Mesothelial cell of epicardium (in vitro differentiated cells): ENCODE measurements at regions not wholly inside any gene's neighbourhood (a gene's known extent, or its start where the extent isn't known, plus 50 kb on each side); places are given as distances from the start of the nearest gene placed in this dataset.

Source experiments
- DNase-seq, 2 experiments: peaks; one replicate each; pipeline ENCODE4 v3.0.0; 2021; ENCODE audit warnings: low spot score in 2 of 2; ENCODE audit not compliant: unreplicated experiment in 2 of 2
- H3K27ac Mint-ChIP-seq: 2 replicates; pipeline ENCODE4 v1.8.0; 2021; ENCODE audit warnings: mixed read lengths
- H3K27me3 Mint-ChIP-seq: 2 replicates; pipeline ENCODE4 v1.8.0; 2021; ENCODE audit warnings: low read depth, mixed read lengths
- H3K36me3 Mint-ChIP-seq: 2 replicates; pipeline ENCODE4 v1.8.0; 2021; ENCODE audit warnings: mixed read lengths
- H3K4me1 Mint-ChIP-seq: 2 replicates; pipeline ENCODE4 v1.8.0; 2021; ENCODE audit warnings: mixed read lengths
- H3K4me3 Mint-ChIP-seq: 2 replicates; pipeline ENCODE4 v1.8.0; 2021; ENCODE audit warnings: mild to moderate bottlenecking, moderate library complexity, mixed read lengths
- H3K9me3 Mint-ChIP-seq: 2 replicates; pipeline ENCODE4 v1.8.0; 2021; ENCODE audit warnings: mixed read lengths
- CTCF ChIP-seq: fragments of 200-600 bp; sonication (generic); IDR thresholded peaks from one replicate; pipeline ENCODE4 v1.5.0; 2021; ENCODE audit warnings: antibody characterized with exemption; ENCODE audit not compliant: unreplicated experiment

GRCh38 chr2:75800456-75800855 lies 89.7 kb upstream of the GCFC2 start:
- H3K4me1 Mint-ChIP-seq = peaks cover 7% of the 10 kb centered on the region
- no peak for TF ChIP-seq CTCF
- H3K9me3 Mint-ChIP-seq = no peaks in the 10 kb centered on the region
- H3K4me3 Mint-ChIP-seq = no peak overlapping the region
- peaks cover 3% of the 10 kb centered on the region for H3K27me3 Mint-ChIP-seq
- no peaks in the 10 kb centered on the region for H3K36me3 Mint-ChIP-seq
- H3K27ac Mint-ChIP-seq = no peak overlapping the region
- DNase-seq = no peak

DNA sequence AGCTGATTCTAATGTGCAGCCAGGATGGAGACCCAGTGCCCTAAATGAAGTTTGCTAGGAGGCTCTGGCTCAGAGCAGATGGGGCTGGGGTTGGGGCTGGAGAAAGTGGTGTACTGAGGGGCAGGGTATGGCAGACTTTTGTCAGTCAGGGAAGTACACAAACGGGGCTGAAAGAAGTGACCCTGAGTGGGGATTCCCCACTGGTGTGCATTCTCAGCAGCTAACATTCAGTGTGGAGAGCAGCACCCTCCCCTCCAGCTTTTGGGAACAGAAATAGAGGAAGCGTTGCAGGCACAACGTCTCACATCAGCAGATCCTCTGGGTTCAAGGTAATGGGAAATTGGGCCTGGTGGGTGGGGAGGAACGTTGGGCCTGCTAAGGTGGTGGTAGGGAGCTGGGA lies 89.1 kb upstream of the GCFC2 start:
- H3K27ac Mint-ChIP-seq = no peak overlapping the region
- H3K27me3 Mint-ChIP-seq = peaks cover 3% of the 10 kb centered on the region
- no peaks in the 10 kb centered on the region for H3K9me3 Mint-ChIP-seq
- no peak for DNase-seq
- TF ChIP-seq CTCF = no peak
- H3K4me1 Mint-ChIP-seq = peaks cover 7% of the 10 kb centered on the region
- H3K4me3 Mint-ChIP-seq = no peak overlapping the region
- H3K36me3 Mint-ChIP-seq = no peaks in the 10 kb centered on the region

- TF ChIP-seq CTCF = no peak
- no peak overlapping the region for H3K27ac Mint-ChIP-seq
- H3K4me3 Mint-ChIP-seq = no peak overlapping the region
- H3K27me3 Mint-ChIP-seq = peaks cover 3% of the 10 kb centered on the region
- peaks cover 7% of the 10 kb centered on the region for H3K4me1 Mint-ChIP-seq
- H3K36me3 Mint-ChIP-seq = no peaks in the 10 kb centered on the region
- no peaks in the 10 kb centered on the region for H3K9me3 Mint-ChIP-seq
- no peak for DNase-seq
Measured at GRCh38 chr2:75798569-75798968, 87.9 kb upstream of the GCFC2 start.

DNA sequence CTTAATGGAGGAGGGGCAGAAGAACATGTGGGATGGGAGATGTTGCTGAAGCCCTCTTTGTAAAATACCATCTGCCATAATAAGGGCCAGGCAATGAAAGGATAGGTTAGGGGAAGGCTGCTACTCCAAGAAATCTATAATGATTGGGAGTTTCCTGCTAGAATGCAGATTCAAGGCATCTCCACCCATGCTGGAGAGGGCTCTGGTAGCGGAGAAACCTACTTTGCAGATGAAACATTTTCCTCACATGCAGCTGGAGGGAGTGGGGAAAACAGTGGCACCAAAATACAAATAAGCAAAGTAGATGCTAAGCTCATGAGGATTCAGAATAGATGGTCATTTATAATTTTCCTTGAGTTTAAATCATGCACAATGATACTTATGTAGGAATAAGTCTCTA lies 82.3 kb upstream of the GCFC2 start:
- H3K36me3 Mint-ChIP-seq = no peaks in the 10 kb centered on the region
- peaks cover 18% of the 10 kb centered on the region for H3K4me1 Mint-ChIP-seq
- no peak for TF ChIP-seq CTCF
- H3K27me3 Mint-ChIP-seq = peaks cover 3% of the 10 kb centered on the region
- H3K27ac Mint-ChIP-seq = no peak overlapping the region
- no peak overlapping the region for H3K4me3 Mint-ChIP-seq
- DNase-seq = no peak
- no peaks in the 10 kb centered on the region for H3K9me3 Mint-ChIP-seq

GRCh38 chr2:75792146-75792545 lies 81.4 kb upstream of the GCFC2 start:
- no peak for DNase-seq
- TF ChIP-seq CTCF = no peak
- no peak overlapping the region for H3K27ac Mint-ChIP-seq
- no peak overlapping the region for H3K4me3 Mint-ChIP-seq
- H3K4me1 Mint-ChIP-seq = peaks cover 22% of the 10 kb centered on the region
- H3K27me3 Mint-ChIP-seq = peaks cover 3% of the 10 kb centered on the region
- H3K36me3 Mint-ChIP-seq = no peaks in the 10 kb centered on the region
- no peaks in the 10 kb centered on the region for H3K9me3 Mint-ChIP-seq

DNA sequence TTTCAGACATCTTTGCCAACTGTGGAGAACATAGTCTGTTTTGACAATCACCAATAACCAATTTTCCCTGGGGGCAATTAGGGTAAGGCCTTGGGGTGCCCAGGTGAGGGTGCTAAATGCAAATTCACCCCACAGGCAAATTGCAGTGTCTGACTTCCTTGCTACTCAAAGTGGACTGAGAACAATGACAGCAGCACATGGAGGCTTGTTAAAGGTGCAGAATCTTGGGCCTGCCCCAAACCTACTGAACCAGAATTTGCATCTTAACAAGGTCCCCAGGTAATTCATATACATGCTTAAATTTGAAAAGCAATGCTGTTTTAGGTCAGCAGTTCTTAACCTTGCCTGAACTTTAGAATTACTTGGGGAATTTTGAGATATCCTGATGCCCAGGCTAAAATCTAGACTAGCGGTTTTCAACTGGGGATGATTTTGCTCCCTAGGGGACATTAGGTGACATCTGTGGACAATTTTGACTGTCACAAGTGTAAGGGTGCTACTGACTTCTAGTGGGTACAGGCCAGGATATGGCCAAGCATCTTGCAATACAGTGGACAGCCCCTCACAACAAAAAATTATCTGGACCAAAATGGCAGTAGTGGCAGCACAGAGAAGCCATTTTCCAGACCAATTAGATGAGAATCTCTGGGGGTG lies 80.2 kb upstream of the GCFC2 start:
- H3K4me3 Mint-ChIP-seq = no peak overlapping the region
- H3K36me3 Mint-ChIP-seq = no peaks in the 10 kb centered on the region
- DNase-seq = no peak
- no peak overlapping the region for H3K27ac Mint-ChIP-seq
- H3K9me3 Mint-ChIP-seq = no peaks in the 10 kb centered on the region
- TF ChIP-seq CTCF = no peak
- H3K4me1 Mint-ChIP-seq = peaks cover 26% of the 10 kb centered on the region
- H3K27me3 Mint-ChIP-seq = no peaks in the 10 kb centered on the region
